ENCODE measurements at regions not wholly inside any gene's neighbourhood (a gene's known extent, or its start where the extent isn't known, plus 50 kb on each side); places are given as distances from the start of the nearest gene placed in this dataset.

- Histone ChIP-seq H3K4me2 (ENCODE audit: low read length) (no peak overlapping the region), H4K20me1 (ENCODE audit: insufficient read depth) (no peaks in the 10 kb centered on the region), H2AFZ (ENCODE audit: low read depth, low read length) (no peak overlapping the region), H3K36me3 (ENCODE audit: insufficient read depth, low read length) (no peaks in the 10 kb centered on the region), H3F3A (ENCODE audit: insufficient read depth, low read length, poor library complexity, severe bottlenecking) (no peaks in the 10 kb centered on the region), H3K79me2 (replicated peaks; ENCODE audit: insufficient read depth, low read length) (no peaks in the 10 kb centered on the region), H3K9me2 (ENCODE audit: insufficient read depth, low read length) (no peaks in the 10 kb centered on the region), H3K27me3 (ENCODE audit: insufficient read depth, low read depth, low read length) (no peaks in the 10 kb centered on the region), H3K4me3 (ENCODE audit: low read length) (no peak overlapping the region), H3K9me3 (ENCODE audit: low read length) (no peaks in the 10 kb centered on the region), H3K27ac (ENCODE audit: low read length) (no peak overlapping the region), H3K9ac (ENCODE audit: low read length) (no peak overlapping the region)
- no peak for TF ChIP-seq REST (IDR thresholded peaks at IDR 0.05; ENCODE audit: borderline replicate concordance)
- TF ChIP-seq RAD21 (conservative IDR thresholded peaks at IDR 0.05) = no peak
- TF ChIP-seq POLR2AphosphoS5 (IDR thresholded peaks at IDR 0.05) = no peak
- no peak for TF ChIP-seq EZH2 (IDR thresholded peaks at IDR 0.05; ENCODE audit: borderline replicate concordance, insufficient read depth, low read length, poor library complexity, severe bottlenecking)
- no peak for TF ChIP-seq CTCF (IDR thresholded peaks at IDR 0.05; ENCODE audit: poor library complexity, severe bottlenecking)
- no peak for TF ChIP-seq MXI1 (conservative IDR thresholded peaks at IDR 0.05; ENCODE audit: poor library complexity, severe bottlenecking)
- no peak for TF ChIP-seq TAF1 (IDR thresholded peaks at IDR 0.05; ENCODE audit: low read depth)
- TF ChIP-seq EP300 (conservative IDR thresholded peaks at IDR 0.05; ENCODE audit: poor library complexity, severe bottlenecking) = no peak
- no peak for TF ChIP-seq SMC3 (conservative IDR thresholded peaks at IDR 0.05; ENCODE audit: poor library complexity)
These were observed 187.6 kb upstream of the NECTIN1 start for GRCh38 chr11:119916568-119916967.

DNA sequence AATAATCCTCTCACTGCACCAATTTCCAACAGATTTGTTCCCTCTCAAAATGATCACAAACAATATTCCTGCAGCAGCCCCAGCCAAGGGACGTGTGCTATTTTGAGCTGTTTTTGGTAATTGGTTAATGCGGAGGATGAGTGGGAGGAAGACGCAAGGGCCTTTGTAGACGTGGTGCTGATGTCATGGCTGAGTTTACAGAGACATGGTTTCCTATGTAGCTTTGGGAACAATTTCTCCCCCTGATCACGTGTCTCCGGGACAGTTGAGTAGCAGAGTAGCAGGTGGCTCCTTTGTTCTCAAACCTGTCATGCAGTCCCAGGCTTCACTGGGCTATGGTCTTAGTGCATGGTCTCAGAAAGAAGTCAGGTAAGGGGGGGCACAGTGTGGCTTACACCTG lies 183.2 kb upstream of the NECTIN1 start:
- no peak overlapping the region for H3K27ac ChIP-seq (ENCODE audit: low read length)
- no peak overlapping the region for H3K4me2 ChIP-seq (ENCODE audit: low read length)
- H3K79me2 ChIP-seq (replicated peaks; ENCODE audit: insufficient read depth, low read length) = no peaks in the 10 kb centered on the region
- TF ChIP-seq MXI1 (conservative IDR thresholded peaks at IDR 0.05; ENCODE audit: poor library complexity, severe bottlenecking) = no peak
- no peak for TF ChIP-seq SMC3 (conservative IDR thresholded peaks at IDR 0.05; ENCODE audit: poor library complexity)
- no peak for TF ChIP-seq TAF1 (IDR thresholded peaks at IDR 0.05; ENCODE audit: low read depth)
- no peak for TF ChIP-seq EZH2 (IDR thresholded peaks at IDR 0.05; ENCODE audit: borderline replicate concordance, insufficient read depth, low read length, poor library complexity, severe bottlenecking)
- no peak for TF ChIP-seq POLR2AphosphoS5 (IDR thresholded peaks at IDR 0.05)
- TF ChIP-seq EP300 (conservative IDR thresholded peaks at IDR 0.05; ENCODE audit: poor library complexity, severe bottlenecking) = no peak
- no peak for TF ChIP-seq CTCF (IDR thresholded peaks at IDR 0.05; ENCODE audit: poor library complexity, severe bottlenecking)
- TF ChIP-seq RAD21 (conservative IDR thresholded peaks at IDR 0.05) = no peak
- no peak for TF ChIP-seq REST (IDR thresholded peaks at IDR 0.05; ENCODE audit: borderline replicate concordance)
- H3K27me3 ChIP-seq (ENCODE audit: insufficient read depth, low read depth, low read length) = no peaks in the 10 kb centered on the region
- no peaks in the 10 kb centered on the region for H3K36me3 ChIP-seq (ENCODE audit: insufficient read depth, low read length)
- no peaks in the 10 kb centered on the region for H4K20me1 ChIP-seq (ENCODE audit: insufficient read depth)
- no peak overlapping the region for H2AFZ ChIP-seq (ENCODE audit: low read depth, low read length)
- H3K4me3 ChIP-seq (ENCODE audit: low read length) = no peak overlapping the region
- H3K9me2 ChIP-seq (ENCODE audit: insufficient read depth, low read length) = no peaks in the 10 kb centered on the region
- no peaks in the 10 kb centered on the region for H3F3A ChIP-seq (ENCODE audit: insufficient read depth, low read length, poor library complexity, severe bottlenecking)
- H3K9me3 ChIP-seq (ENCODE audit: low read length) = no peaks in the 10 kb centered on the region
- H3K9ac ChIP-seq (ENCODE audit: low read length) = no peak overlapping the region
